SW 1271 (cell line): ENCODE measurements at regions not wholly inside any gene's neighbourhood (a gene's known extent, or its start where the extent isn't known, plus 50 kb on each side); places are given as distances from the start of the nearest gene placed in this dataset.
"Not testable (repeated sequence)": the region's sequence is repeated elsewhere in the genome, so short reads cannot be mapped to it uniquely, and the experiment has no call there.

Experiments
- DNase-seq, 2 experiments: peaks; one replicate each; lab custom pipeline; 2025; lab: John Stamatoyannopoulos, UW

GRCh38 chr3:35291471-35292236 is 347.7 kb upstream of the ARPP21 start:
- peak in 1 of 2 experiments; percentile 5 for DNase-seq

GRCh38 chr3:35292568-35292967 is 346.8 kb upstream of the ARPP21 start:
- DNase-seq, result no peak

- no peak for DNase-seq
These were observed 343.4 kb upstream of the ARPP21 start for GRCh38 chr3:35295906-35296305.

GRCh38 chr3:35296533-35296932 is 342.8 kb upstream of the ARPP21 start:
- DNase-seq, result no peak

- not testable (repeated sequence) for DNase-seq
These were observed 342.4 kb upstream of the ARPP21 start for GRCh38 chr3:35296944-35297343.

GRCh38 chr3:35305406-35305805 is 333.9 kb upstream of the ARPP21 start:
- DNase-seq, result no peak

GRCh38 chr3:35307296-35307695 is 332.0 kb upstream of the ARPP21 start:
- no peak for DNase-seq

- not testable (repeated sequence) for DNase-seq
These were observed 322.5 kb upstream of the ARPP21 start for GRCh38 chr3:35316841-35317240.

GRCh38 chr3:35320646-35321407 is 318.5 kb upstream of the ARPP21 start:
- no peak for DNase-seq

GRCh38 chr3:35322070-35322469 is 317.3 kb upstream of the ARPP21 start:
- peak in 1 of 2 experiments; percentile 17 for DNase-seq

GRCh38 chr3:35335703-35336102 is 303.6 kb upstream of the ARPP21 start:
- no peak for DNase-seq

GRCh38 chr3:35336601-35337000 is 302.7 kb upstream of the ARPP21 start:
- no peak for DNase-seq

GRCh38 chr3:35338186-35338585 is 301.1 kb upstream of the ARPP21 start:
- DNase-seq, result no peak

GRCh38 chr3:35380196-35380595 is 259.1 kb upstream of the ARPP21 start:
- DNase-seq, result no peak

GRCh38 chr3:35383216-35383615 is 256.1 kb upstream of the ARPP21 start:
- no peak for DNase-seq

GRCh38 chr3:35383719-35384555 is 255.4 kb upstream of the ARPP21 start:
- DNase-seq, result peak in 1 of 2 experiments; percentile 58

- DNase-seq, result no peak
These were observed 254.1 kb upstream of the ARPP21 start for GRCh38 chr3:35385271-35385670.

- DNase-seq, result no peak
These were observed 249.4 kb upstream of the ARPP21 start for GRCh38 chr3:35389907-35390306.

- DNase-seq, result no peak
These were observed 247.1 kb upstream of the ARPP21 start for GRCh38 chr3:35392187-35392586.

- DNase-seq, result no peak
These were observed 245.2 kb upstream of the ARPP21 start for GRCh38 chr3:35393901-35394799.

- no peak for DNase-seq
These were observed 244.4 kb upstream of the ARPP21 start for GRCh38 chr3:35394905-35395304.
